GM18858 (cell line): ENCODE measurements at regions not wholly inside any gene's neighbourhood (a gene's known extent, or its start where the extent isn't known, plus 50 kb on each side); places are given as distances from the start of the nearest gene placed in this dataset.
"Not testable (repeated sequence)": the region's sequence is repeated elsewhere in the genome, so short reads cannot be mapped to it uniquely, and the experiment has no call there.

Source experiments
- ATAC-seq: cut with Tn5 transposase; IDR thresholded peaks from one replicate; pipeline ENCODE4 v1.9.1; 2021; ENCODE audit not compliant: unreplicated experiment

DNA sequence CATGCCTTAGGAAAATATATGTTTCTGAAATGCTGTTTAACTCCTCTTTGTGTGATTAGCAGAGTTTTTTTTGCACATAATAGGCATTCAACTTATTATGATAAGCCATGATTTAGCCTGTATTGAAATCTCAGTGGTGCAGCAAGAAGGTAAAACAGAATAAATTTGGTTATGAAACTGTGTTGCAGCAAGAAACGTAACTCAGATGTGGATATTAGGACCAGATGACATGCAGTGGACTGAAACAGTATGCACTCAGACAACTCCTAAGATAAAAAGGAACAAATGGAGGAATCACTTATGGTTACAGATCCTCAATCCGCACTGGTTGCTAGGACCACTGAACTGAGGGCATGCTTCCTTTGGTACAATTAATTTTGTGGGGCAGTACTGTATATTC, 254.2 kb upstream of the HSF2 start:
- ATAC-seq = no peak

DNA sequence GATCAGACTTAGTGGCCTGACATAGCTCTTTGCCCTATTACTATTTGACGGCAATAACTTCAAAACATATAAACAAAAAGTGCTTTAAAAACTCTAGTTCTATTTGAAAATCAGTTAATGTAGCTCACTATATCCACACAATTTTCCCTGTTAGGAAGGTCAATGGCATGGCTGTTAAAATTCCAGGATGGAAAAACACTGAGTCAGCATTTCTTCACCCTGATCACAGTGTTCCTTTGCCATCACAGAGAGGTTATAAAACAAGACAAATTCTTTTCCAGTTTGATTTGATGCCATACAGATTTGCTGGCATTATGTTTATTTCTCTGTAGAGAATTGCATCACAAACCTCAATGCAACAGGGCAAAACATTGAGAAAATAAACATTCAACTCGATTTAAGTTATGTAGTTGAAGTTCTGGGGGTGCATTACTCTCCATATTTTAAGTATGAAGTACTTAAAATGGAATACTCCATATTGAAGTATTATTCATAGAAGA, 253.7 kb upstream of the HSF2 start:
- no peak for ATAC-seq

DNA sequence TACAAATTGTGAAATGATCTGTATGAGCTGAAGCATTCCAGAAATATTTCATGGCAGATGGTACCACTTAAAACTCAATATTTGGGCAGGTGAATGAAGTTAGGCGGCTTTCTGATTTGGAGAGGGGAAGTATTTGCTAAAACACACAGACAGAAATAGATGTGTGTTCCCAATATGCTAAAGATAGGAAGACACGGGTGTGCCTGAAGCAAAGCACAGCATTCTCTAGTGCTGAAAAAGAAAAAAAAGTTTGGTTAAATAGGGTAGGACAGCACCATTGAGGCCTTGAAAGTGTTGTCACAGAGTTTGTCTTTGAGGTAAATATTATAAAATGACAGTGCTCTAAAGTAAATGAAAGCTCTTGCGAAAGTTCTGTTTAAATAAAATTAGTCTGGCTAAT, 252.2 kb upstream of the HSF2 start:
- no peak for ATAC-seq

DNA sequence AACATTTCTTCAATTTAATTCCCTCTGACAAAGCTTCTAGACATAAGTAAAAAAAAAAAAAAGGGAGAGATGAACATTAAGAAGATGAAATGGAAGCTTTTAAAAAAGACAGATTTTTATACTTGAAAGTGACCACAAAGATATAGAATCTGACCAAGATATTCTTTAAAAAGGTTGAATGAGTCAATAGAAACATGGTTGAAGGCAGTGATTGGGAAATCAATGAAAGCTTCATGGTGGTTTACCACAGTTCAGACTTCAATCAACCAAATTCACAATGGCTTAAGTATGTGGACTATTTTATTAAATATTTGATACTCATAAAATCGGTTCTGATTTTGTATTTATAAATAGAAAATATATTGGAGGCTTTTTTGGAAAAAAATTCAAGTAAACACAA, 248.4 kb upstream of the HSF2 start:
- ATAC-seq = no peak

GRCh38 chr6:122151763-122152162, 247.7 kb upstream of the HSF2 start:
- ATAC-seq = no peak

GRCh38 chr6:122153557-122153956, 245.9 kb upstream of the HSF2 start:
- ATAC-seq = no peak

GRCh38 chr6:122154155-122154554, 245.3 kb upstream of the HSF2 start:
- no peak for ATAC-seq

DNA sequence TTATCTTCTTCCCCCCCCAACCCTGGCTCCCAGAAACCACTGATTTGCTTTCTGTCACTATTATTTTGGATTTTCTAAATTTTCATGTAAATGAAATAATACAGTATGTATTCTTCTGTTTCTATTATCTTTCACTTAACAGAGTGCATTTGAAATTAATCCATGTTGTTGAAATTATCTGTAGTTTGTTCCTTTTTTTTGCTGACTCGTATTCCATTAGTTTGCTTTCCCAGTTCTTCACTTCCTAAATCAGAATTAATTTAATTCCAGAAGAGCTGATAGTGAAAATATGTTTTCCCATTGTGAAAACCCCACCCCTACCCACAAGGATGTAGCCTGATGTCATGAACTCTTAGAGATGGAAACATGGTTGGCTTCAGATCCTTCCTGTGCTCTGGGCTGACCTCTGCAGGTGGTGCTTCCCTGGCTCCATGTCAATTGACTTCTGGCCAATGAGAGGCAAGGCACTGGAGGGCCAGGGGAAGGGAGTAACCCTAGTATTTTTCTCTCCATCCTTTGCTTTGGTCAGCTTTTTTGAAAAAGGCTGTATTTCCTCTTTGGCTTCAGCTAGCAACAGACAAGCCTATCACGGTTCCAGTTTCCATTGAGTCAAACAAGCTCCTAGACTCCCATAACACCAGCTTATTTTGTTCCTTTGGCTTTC, 244.4 kb upstream of the HSF2 start:
- no peak for ATAC-seq

DNA sequence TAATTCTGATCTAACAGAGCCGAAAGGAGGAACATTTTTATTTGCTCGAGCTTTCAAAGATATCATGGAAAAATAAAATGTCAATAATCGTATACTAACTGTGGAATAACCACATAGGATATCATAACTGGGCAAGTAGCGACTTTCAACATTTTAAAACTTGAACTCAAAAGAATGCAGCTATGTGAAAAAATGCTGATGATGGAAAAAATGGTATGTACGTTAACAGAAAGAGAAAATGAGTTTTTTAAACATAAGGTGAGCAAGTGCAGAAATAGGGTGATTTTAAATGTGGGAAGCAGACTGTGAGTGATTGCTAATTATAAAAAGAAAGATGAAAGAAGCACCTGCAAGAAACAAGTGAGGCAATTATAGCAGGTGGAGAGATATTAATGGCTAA, 238.3 kb upstream of the HSF2 start:
- no peak for ATAC-seq

GRCh38 chr6:122165014-122165413, 234.4 kb upstream of the HSF2 start:
- ATAC-seq = no peak

DNA sequence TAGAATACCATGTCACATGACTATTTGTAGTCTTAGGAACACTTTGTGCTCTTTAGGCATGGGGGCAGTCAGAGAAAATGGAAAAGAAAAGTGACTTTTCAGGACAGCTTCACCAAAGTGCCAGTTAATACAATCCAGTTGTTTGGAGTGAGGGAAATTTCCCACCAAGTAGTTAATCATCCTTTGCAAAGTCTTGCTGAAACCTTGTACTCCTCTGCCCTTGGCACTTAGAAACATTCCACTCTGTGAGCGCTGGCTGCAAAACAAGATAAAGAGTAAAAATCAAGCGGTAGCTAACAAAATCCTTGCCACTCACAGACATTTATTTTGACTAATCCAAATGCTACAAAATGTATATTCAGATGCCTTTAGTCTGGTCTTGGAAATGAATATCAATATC, 229.2 kb upstream of the HSF2 start:
- ATAC-seq = no peak

GRCh38 chr6:122178988-122179387, 220.5 kb upstream of the HSF2 start:
- ATAC-seq = no peak

DNA sequence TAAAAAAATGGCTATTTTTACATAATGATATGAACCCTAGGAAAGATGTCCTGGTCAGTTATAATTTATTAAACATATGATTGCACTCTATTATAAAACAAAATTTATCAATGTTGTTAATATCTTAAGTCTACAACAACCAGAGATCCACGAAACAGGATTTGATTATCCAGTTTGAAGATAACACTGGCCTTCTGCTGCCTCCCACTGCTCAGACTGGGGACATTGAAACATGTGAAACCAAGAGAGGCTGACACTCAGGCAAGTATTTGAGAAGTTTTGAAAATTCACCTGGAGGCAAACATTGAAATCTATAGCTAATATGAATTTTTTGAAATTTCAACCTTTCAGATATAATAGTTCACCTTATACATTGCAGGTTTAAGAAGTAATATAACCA, 219.3 kb upstream of the HSF2 start:
- ATAC-seq = no peak

DNA sequence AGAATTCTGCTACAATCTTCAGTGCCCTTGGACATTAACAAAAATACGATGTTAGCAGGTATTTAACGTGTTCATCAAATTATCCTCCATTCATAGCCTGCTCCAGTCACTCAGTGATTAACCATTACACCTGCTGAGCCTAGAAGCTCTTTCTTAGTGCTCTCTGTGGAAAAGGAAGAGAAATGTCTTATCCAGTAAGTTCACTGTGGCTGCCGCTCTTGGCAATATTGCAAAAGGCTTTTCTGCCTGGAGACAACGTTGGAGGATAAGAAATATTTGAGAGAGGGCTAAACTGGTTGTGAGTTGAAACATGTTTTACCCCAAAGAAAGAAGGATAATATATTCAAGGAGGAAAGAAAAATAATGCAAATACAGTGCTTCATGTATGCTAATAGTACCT, 217.4 kb upstream of the HSF2 start:
- ATAC-seq = no peak

- ATAC-seq = no peak
These were observed 215.0 kb upstream of the HSF2 start for GRCh38 chr6:122184401-122184827.

DNA sequence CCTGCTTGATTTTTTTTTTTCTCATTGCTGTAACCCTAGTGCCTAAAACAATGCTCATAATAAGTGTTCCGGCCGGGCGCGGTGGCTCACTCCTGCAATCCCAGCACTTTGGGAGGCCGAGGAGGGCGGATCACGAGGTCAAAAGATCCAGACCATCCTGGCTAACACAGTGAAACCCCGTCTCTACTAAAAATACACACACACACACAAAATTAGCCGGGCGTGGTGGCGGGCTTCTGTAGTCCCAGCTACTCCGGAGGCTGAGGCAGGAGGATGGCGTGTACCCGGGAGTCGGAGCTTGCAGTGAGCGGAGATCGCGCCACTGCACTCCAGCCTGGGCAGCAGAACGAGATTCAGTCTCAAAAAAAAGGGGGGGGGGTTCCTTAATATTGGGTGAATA, 214.0 kb upstream of the HSF2 start:
- ATAC-seq = not testable (repeated sequence)

DNA sequence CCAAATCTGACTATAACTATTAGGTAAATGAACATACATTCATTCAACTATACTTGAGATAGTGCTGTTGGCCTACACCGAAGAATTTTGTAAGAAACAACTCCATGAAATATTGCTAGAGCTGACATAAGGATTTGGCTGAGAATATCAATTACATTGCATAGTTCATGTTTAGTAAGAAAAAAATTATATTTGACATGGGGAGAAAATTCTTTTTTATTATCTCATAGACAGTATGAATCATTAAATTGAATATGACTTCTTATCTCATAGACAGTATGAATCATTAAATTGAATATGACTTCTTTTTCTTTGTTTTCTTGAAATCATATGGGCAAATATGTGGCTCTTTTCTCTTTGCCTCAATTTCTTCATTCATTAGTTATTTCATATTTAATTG, 212.3 kb upstream of the HSF2 start:
- ATAC-seq = no peak

DNA sequence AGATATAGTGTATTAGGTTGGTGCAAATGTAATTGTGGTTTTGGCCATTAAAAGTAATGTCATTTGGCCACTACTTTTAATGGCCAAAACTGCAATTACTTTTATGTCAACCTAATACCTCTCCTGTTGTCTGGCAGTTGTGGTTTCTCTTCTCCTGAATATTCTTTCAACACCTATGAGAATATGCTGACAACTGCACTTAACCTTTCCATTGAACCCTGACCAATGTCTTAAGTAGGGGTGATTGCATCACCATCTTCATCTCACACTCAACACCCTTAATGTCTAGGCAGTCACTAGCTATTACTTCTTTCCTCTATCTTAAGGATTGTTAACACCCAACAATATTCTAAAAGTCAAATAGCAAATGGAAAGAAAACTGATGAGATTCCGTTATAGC, 200.5 kb upstream of the HSF2 start:
- ATAC-seq = no peak

- ATAC-seq = no peak
These were observed 199.0 kb upstream of the HSF2 start for GRCh38 chr6:122200440-122200839.

DNA sequence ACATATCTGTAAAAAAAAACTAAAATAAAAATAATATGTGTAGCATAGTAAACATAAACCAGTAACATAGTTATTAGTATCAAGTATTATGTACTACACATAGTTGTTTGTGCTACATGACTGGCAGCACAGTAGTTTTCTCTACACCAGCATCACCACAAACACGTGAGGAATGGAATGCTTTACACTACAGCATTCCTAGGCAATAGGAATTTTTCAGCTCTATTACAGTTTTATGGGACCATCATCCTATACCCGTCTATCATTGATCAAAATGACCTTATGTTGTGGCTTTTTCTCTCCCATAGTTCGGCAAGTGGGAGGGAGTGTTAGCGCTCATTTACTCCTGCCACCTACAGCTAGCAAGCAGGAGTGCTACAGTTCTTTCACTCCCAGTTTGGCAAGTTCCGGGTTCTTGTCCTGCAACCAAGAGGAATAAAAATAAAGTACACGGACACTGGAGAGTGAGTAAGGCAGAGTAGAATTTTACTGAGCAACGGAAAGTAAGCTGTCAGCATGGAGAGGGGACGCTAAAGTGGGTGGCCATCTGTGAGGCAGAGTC, 196.8 kb upstream of the HSF2 start:
- ATAC-seq = no peak

DNA sequence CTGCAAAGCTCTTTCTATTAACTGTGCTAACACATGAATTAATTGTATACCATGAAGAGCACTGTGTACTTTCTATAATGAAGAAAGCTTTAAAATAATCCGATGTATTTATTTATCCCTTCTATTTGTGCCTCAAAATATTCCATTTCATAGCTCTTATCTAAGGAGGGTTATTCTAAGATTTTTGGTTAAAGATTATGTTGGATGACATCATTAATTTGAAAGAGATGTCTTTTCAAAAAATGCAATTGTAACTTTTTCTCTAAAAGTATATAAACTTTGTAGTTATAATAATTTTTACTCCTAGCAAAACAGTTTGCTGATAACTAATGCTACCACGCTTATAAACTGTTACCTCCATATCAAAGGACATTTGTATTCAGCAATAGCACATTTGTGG, 192.4 kb upstream of the HSF2 start:
- ATAC-seq = no peak

DNA sequence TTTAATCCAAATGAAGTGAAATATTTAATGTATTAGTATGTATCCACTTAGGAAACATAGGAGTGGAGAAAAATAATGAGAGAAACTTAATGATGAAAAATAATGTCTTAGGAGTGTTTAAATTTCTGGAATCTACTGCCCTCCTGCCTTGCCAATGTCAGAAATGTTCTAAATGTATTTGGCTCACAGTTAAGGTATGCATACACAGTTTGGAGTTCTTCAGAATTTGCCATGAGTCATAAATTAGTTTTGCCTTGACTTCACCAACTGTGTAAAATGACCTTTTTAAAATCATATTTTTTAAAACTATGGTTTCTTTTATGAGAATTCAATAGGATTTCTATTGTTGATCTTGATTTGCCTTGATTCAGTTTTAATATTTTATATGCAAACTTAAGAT, 191.7 kb upstream of the HSF2 start:
- no peak for ATAC-seq
